RPMI7951 (cell line): ENCODE measurements at regions not wholly inside any gene's neighbourhood (a gene's known extent, or its start where the extent isn't known, plus 50 kb on each side); places are given as distances from the start of the nearest gene placed in this dataset.
"Not testable (repeated sequence)": the region's sequence is repeated elsewhere in the genome, so short reads cannot be mapped to it uniquely, and the experiment has no call there.

Source experiments
- DNase-seq: peaks from one replicate; pipeline ENCODE4 v3.0.0-alpha.2; 2012; ENCODE audit warnings: low read depth

DNA sequence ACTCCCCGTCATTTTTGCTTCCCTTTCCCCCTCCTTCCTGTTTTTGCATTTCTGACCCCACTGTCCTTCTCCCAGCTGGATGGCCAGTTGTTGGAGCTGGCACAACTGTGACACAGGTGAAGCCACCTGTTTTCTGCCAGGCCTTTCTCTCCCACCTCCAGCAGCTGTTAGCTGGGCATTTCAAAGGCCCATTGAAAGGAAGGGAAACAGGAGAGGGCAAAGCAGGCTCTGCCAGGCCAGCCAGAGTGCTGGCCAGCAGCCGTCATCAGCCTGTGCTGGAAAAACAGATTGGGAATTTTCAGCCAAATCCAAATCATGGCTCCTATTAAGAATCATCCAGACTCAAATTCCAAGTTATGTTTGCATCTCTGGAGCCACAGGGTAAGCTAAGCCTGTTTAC lies 155.2 kb upstream of the C2CD4B start:
- no peak for DNase-seq

DNA sequence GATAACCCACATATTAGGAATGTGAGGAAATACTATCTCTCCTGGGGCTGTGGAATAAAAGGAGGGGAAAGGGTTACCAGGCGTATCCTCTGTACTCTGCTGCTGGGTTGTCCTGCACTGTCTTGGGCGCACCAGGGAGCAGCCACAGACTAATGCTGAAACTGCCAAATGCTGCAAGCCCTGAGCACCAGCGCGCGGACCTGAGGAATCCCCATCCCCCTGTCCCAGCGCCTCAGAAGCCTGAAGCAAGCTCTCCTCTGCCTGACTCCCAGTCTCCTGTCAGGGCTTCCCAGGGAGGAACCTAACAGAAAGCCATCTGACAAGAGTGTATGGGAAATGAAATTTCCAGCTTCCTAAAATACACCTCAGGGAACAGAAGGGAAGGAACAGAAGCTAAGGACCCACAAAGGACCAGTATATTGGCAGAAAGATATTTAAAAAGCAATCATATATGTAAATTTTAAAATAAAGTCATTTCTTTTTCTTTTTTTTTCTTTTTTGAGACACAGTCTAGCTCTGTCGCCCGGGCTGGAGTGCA lies 158.3 kb upstream of the C2CD4B start:
- DNase-seq: no peak

DNA sequence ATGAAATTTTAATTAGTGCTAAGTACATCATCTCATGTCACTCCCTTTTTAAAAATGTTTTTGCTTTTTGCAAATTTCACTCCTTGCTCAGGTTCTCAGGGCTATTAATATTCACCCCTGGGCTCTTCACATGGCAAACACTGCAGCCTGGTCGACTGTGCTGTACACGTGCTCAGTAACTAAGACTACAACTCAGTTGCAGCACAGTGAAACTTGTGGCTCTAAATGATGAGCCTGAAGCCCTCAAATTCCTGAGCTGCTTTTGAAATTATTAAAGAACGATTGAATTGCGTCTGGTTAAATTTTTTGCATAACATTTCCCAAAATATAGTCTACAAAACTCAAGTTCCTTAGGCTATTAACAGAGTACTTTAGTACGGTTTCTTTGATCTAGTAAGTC lies 159.3 kb upstream of the C2CD4B start:
- DNase-seq: no peak

DNA sequence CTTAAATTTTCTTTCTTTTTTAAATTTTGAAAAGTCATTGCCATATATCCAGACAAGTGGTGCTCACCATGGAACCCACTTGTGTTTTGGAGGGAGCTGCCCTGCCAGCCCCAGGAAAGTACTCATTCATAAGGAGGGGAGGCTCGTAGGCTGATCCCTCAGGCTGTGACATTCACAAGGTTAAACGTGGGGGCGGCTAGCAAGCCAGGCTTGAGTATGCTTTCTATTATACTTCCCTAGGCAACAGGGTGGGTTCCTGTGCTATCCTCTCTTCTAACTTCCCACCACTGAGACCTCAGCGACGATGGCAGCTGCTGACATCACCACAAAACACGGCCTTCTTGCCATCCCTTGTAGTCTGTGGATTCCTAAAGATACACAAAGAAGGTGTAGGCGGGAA lies 160.5 kb upstream of the C2CD4B start:
- DNase-seq: no peak

DNA sequence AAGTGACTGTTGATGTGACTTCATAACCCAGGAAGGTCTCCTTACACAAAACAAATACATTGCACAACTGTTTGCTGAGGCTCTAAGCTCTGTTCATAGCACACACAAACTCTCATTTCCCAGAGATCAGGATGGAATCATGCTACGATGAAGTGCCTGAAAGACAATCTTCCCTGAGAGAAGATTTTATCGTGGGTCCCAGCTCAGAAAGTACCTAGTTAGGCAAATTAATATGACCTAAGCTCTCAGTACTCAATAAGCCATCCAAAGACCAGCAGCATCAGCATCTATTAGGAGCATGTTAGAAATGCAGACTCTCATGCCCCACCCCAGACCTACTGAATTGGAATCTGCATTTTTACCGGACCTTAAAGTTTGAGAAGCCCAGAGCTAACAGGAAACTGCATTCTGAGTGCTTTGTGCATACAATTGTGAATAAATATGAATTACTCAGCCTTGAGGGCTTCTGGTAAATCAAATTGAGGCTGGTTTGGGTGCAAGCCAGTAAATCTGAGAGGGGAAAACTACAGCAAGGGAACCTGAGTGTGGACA lies 161.5 kb upstream of the C2CD4B start:
- no peak for DNase-seq

DNA sequence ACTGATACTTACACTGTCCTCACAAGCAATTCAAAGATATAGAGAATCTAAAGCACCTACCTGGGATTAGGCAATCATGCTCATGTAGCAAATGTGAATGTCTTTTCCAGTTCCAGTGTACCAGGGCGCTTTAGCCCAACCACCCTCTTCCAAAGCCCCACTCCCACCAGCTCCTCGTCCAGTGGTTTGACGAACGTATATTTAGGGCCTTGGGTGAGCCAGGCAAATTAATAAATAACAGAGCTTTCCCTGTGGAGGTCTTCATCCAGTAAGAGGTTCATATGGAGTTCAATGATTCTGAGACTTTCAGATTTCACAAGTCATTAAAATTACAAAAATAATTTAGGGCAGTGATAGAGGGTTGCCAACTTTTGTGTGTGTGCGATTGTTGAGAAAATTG lies 162.3 kb upstream of the C2CD4B start:
- DNase-seq: no peak

DNA sequence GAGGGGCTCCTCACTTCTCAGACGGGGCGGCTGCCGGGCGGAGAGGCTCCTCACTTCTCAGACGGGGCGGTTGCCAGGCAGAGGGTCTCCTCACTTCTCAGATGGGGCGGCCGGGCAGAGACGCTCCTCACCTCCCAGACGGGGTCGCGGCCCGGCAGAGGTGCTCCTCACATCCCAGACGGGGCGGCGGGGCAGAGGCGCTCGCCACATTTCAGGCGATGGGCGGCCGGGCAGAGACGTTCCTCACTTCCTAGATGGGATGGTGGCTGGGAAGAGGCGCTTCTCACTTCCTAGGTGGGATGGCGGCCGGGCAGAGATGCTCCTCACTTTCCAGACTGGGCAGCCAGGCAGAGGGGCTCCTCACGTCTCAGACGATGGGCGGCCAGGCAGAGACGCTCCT lies 167.4 kb upstream of the C2CD4B start:
- DNase-seq: not testable (repeated sequence)

DNA sequence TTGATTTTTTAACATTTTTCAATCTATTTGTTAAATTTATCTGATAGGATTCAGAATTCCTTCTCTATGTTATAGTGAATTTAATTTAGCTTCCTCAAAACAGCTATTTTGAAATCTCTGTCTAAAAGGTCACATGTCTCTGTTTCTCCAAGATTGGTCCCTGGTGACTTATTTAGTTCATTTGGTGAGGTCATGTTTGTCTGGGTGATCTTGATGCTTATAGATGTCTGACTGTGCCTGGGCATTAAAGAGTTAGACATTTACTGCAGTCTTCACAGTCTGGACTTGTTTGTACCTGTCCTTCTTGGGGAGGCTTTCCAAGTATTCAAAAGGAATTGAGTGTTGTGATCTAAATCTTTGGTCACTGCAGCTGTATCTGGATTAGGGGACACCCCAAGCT lies 169.5 kb upstream of the C2CD4B start:
- no peak for DNase-seq

DNA sequence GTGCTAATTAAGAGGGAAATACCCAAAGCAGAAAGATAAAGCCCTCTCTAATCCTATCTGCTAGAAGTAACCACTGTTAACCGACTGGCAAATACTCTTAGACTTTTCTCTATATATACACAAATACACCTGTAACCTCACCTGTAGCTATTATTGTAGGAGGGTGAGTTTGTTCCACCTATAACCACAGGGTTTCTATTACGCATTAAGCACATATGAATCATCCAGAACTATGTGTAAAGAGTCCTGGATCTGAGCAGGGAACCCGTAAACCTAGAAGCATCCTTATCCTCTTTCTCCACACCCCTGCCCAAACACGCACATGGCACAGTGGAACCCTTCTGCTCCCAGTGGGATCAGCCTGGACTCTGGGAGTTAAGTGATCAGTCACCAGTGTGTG lies 172.8 kb upstream of the C2CD4B start:
- DNase-seq: no peak

DNA sequence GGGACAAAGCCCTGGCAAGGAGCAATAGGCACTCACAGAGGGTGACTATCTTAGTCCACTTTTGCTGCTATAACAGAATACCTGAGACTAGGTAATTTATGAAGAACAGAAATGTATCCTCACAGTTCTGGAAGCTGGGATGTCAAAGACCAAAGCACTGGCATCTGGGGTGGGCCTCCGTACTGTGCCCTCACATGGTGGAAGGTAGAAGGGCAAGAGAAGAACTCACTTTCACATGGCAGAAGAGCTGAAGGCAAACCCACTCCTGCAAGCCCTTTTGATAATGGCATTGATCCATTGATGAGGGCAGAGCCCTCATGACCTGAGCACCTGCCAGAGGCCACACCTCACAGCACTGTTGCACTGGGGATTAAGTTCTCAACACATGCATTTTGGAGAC lies 173.4 kb upstream of the C2CD4B start:
- no peak for DNase-seq

DNA sequence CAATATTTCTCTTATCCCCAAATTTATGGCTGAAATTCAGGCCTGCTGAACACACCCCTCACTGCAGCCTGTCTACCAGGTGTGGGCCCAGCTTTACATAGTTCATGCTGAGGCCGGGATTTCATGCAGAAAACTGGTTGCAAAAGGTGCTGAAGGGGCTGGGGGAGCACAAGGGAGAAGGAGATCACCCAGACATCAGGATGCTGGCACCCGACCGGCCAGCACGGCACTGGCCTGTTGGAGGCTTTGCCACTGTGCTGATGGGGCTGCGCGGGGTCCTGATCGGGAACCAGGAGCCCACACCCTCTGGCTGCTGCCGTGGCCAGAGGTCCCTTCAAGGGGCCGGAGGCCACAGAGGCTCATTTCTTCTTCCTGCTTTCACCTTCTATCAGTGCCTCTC lies 177.9 kb upstream of the C2CD4B start:
- no peak for DNase-seq

DNA sequence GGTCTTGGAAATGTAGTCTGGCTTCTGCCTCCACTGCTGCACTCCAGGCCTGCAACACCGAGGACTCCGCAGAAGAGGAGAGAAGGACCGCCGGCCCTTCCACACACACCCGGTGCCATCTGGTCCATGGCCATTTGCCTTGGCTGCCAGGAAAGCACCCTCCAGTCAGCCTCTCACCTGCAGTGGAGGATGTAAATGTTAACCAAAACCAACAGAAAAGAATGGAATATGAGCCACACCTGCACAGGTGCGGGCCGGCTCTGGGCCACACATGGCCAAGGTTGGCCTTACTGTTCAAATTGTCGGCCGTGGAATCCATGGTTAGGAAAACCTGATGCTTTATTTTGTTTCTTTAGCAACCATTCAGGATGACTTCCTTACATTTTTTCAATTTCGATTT lies 178.3 kb upstream of the C2CD4B start:
- DNase-seq: no peak

DNA sequence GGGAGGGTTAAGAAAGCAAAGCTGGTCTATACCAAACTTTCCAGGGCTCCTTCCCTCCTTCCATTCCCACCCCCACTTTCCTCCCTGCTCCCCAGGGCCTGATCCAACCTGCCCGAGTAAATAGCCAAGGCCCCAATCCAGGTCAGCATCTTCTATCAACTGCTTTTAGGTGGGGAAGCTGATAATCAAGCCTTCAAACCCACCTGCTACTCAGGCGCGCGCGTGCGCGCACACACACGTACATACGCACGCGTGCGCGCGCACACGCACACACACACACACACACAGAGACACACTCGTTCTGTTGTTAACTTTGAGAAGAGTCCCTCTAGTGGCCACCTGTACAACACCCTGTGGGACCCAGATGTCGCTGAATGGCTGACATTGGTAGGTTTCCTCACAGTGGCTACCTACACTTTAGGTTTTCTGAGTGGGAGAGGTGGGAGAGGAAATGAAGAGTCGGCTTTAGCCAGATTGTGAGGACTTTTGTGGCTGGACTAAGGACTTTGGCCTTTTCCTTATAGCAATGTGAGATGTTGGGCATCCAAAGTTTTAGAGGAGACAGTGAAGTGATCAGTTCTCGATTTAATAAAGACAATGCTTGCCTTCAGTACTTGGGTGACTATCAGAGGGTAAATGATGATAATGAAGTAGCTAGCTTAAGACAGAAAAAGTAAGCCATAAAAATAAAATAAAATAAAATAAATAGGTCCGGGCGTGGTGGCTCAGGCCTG lies 179.9 kb upstream of the C2CD4B start:
- DNase-seq: peak; percentile 43

DNA sequence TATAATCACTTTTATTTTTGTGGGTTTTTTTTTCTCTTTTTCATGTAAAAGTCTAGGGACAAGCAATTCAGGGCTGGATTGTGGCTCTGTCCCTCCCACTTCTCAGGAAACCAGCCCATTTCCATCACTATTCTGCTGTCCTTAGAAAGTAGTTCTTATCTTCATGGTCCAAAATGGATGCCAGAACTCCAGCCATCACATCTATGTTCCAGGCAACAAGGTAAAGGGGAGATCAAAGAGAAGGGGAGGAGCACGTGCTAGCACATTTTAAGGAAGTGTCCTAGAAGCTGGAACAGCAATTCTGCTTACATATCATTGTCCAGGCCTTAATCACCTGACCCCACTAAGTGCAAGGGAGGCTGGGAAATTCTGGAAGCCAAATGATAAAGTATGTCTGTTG lies 181.1 kb upstream of the C2CD4B start:
- DNase-seq: no peak

DNA sequence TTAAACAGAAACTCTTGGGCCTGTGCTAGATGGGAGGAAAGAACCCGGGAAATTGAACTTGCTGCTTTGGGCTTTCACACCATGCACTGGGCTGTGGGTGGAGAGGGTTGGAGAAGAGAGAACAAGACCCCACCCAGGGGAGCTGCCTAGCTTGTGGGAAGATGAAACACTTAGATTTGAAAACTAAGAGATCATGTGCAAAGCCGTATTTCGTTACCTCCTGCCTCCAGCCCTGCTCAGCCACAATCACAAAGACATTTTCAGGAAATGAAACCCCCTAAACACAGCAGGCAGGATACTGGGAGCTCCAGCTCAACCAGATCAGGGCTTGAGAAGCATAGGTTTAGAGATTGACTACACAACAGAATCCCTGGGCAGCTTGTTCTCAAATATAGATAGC lies 183.0 kb upstream of the C2CD4B start:
- DNase-seq: no peak

DNA sequence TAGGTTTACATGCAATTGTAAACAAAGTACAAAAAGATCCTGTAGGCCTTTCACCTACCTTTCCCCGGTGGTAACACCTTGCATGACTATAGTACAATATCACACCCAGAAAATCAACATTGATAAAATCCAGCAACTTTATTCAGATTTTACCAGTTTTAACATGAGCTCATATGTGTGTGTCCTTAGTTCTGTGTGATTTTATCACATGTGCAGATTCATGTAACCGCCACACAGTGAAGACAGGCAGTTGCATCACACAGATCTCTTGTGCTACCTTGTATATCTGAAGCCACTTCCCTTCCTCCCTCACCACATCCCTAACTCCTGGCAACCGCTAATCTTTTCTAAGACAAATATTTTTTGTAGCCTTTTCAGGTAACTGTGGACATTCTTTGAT lies 183.5 kb upstream of the C2CD4B start:
- no peak for DNase-seq

DNA sequence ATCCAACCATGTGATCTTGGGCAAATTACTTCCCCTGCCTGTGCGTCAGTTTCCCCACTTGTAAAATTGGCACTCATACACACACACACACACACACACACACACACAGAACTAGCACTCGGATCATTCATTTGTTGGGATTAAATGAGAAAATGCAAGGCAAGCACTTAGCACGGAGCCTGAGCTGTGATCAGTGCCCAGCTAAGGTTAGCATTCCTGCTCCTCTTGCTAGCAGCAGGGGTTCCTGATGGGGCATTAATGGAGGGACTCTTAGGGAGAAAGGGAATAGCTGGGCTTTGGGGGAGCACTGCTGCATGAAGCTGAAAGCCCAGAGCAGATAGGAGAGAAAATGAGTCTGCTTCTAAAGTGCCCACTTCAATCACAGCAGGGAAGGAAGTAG lies 187.7 kb upstream of the C2CD4B start:
- DNase-seq: no peak

DNA sequence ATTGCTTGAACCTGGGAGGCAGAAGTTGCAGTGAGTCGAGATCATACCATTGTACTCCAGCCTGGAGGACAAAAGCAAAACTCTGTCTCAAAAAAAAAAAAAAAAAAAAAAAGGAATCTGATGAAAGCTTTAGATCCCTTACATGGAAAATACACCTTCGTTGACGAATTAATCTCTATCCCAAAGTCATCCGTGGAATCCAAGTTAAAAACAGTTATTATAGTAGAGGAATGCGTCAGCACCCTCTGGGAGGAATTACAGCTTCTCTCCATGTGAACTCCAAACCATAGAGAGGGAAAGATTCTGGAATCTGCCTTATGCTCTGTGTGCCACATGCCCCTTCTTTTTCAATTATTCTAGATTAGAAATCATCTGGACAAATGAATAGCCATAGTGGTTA lies 192.3 kb upstream of the C2CD4B start:
- DNase-seq: no peak

DNA sequence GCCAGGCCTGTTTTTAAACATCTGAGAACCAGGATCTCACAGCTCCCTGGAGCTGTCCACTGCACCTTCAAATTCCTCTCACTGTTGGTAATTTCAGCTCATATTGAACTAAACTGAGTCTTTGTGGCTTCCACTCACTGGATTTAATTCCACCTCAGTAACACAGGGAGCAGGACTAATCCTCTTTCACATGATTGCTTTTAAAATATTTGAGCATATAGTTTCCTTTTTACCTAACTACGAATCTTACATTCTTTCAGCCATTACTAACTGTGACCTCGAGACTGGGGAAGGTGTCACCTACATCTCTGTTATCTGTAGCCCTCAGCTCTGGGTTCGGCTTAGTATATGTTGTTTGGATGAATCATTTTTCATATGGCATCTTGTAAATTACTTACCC lies 194.3 kb upstream of the C2CD4B start:
- no peak for DNase-seq

DNA sequence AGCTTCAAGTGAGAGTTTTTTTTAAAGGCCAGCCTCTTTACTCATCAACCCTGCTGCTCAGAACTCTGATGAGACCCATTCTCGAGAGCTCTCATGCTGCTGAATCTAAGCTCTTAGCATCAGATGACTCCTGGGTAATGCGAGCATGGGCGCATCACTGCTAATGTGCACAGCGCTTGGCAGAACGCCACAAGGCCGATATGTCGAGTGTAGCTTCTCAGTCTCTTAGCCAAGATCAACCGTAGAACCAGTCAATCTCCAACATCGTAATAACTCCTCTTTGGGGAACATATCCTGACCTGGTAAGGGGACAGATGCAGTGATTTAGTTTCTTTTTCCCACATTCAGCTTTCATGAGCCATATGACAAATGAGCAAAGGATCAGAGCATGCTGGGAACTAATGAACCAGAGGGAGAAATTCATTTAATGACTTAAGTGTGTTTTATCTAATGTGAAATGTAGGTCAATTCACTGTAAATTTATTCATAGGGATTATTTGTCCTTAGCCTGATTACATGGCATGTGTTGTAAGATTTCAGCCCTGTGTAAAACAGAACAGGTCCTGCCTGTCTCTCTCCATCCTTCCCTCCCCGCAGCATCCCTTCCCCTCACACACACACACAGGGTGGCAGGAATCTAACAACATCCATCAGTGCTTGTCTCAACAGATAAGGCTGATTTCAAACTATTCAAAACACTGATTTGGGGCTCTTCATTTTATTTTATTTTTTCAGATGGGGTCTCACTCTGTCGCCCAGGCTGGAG lies 195.4 kb upstream of the C2CD4B start:
- no peak for DNase-seq

DNA sequence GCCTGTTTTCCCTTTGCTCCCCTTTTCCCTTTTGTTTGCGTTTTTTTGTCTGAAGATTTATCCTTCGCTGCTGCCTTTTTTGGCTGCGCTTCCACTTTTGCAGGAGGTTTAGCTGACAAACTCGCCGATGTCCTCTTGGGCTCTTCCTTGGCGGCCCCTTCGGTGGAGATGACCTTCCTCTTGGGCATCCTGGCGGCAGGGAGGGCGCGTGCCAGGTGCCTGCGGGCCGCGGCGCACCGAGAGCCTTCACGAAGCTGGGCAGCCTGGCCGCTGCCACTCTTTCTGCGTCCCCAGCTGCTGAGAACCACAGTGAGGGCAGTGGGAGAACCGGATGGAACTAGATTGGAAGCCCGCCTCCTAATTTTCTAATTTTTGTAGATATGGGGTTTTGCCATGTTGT lies 197.1 kb upstream of the C2CD4B start:
- DNase-seq: no peak

DNA sequence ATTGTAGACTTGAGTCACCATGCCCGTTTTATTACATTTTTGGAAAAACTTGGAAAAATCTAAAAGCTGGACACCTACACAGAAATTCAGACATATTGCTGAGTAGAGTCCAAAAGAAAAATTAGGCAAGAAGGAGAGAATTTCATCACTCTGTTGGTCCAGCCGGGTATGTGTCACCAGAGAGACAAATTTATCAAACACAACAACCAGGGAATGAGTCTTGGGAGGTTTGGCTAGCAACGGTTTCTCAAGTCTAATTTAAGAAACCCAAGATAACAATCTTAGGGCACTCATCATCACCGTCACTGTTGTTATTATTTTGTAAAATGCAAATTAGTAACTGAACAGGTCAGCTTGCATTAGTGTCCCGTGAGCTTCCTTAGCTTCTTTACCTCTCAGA lies 197.5 kb upstream of the C2CD4B start:
- peak; percentile 35 for DNase-seq

DNA sequence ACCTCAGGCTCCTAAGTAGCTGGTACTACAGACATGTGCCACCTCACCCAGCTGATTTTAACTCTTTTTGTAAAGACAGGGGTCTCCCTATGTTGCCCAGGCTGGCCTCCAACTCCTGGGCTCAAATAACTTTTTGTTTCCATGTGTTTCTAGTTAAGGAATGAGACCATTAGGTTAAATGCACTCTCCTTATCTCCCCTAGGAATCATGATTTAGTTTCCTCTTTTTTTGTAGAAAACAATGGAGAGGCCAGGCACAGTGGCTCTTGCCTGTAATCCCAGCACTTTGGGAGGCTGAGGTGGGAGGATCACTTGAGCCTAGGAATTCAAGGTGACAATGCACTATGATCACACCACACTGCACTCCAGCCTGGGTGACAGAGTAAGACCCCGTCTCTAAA lies 198.8 kb upstream of the C2CD4B start:
- no peak for DNase-seq
